HEK293 (cell line): ENCODE measurements at regions not wholly inside any gene's neighbourhood (a gene's known extent, or its start where the extent isn't known, plus 50 kb on each side); places are given as distances from the start of the nearest gene placed in this dataset.
"Not testable (repeated sequence)": the region's sequence is repeated elsewhere in the genome, so short reads cannot be mapped to it uniquely, and the experiment has no call there.

Source experiments
- CTCF ChIP-seq: fragments of 450-650 bp; formaldehyde crosslinking; IDR thresholded peaks from 2 replicates; pipeline ENCODE4 v1.5.1; 2016; ENCODE audit warnings: missing biosample characterization, missing genetic modification characterization
- REPIN1 ChIP-seq: fragments of 450-650 bp; formaldehyde crosslinking; IDR thresholded peaks from 2 replicates; pipeline ENCODE4 v1.5.1; 2017; ENCODE audit warnings: missing biosample characterization, missing genetic modification characterization, low read depth
- SP7 ChIP-seq: fragments of 450-650 bp; formaldehyde crosslinking; IDR thresholded peaks from 2 replicates; pipeline ENCODE4 v1.5.1; 2016; ENCODE audit warnings: missing biosample characterization, missing genetic modification characterization
- ZFP41 ChIP-seq: fragments of 450-650 bp; formaldehyde crosslinking; IDR thresholded peaks from 2 replicates; pipeline ENCODE4 v1.5.1; 2016; ENCODE audit warnings: missing biosample characterization, missing genetic modification characterization, borderline replicate concordance
- ZNF155 ChIP-seq: fragments of 450-650 bp; formaldehyde crosslinking; IDR thresholded peaks from 2 replicates; pipeline ENCODE4 v1.5.1; 2016; ENCODE audit warnings: missing biosample characterization, missing genetic modification characterization
- ZNF280D ChIP-seq: fragments of 450-650 bp; formaldehyde crosslinking; IDR thresholded peaks from 2 replicates; pipeline ENCODE4 v1.5.1; 2016; ENCODE audit warnings: missing biosample characterization, missing genetic modification characterization
- ZNF449 ChIP-seq: fragments of 450-650 bp; formaldehyde crosslinking; IDR thresholded peaks from 2 replicates; pipeline ENCODE4 v1.5.1; 2017; ENCODE audit warnings: missing biosample characterization, mild to moderate bottlenecking, missing genetic modification characterization, moderate library complexity
- ZNF677 ChIP-seq: fragments of 450-650 bp; IDR thresholded peaks from 2 replicates; pipeline ENCODE4 v1.5.0; 2018; ENCODE audit warnings: missing biosample characterization, mild to moderate bottlenecking, missing genetic modification characterization, moderate library complexity
- TF ChIP-seq, protein P1 (sequence below): sonication (generic); formaldehyde crosslinking; IDR thresholded peaks from 2 replicates; pipeline ENCODE4 v1.8.1; 2022; ENCODE audit warnings: mild to moderate bottlenecking, moderate library complexity, missing genetic modification reagents
- TF ChIP-seq, protein P2 (sequence below): fragments of 450-650 bp; formaldehyde crosslinking; IDR thresholded peaks from 2 replicates; pipeline ENCODE4 v1.5.1; 2016; ENCODE audit warnings: missing biosample characterization, missing genetic modification characterization

DNA sequence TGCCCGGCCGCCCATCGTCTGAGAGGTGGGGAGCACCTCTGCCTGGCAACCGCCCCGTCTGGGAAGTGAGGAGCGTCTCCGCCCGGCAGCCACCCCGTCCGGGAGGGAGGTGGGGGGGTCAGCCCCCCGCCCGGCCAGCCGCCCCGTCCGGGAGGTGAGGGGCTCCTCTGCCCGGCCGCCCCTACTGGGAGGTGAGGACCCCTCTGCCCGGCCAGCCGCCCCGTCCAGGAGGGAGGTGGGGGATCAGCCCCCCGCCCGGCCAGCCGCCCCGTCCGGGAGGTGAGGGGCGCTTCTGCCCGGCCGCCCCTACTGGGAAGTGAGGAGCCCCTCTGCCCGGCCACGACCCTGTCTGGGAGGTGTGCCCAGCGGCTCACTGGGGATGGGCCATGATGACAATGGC is 80.5 kb upstream of the FAM110C start:
- TF ChIP-seq, protein P1, sequence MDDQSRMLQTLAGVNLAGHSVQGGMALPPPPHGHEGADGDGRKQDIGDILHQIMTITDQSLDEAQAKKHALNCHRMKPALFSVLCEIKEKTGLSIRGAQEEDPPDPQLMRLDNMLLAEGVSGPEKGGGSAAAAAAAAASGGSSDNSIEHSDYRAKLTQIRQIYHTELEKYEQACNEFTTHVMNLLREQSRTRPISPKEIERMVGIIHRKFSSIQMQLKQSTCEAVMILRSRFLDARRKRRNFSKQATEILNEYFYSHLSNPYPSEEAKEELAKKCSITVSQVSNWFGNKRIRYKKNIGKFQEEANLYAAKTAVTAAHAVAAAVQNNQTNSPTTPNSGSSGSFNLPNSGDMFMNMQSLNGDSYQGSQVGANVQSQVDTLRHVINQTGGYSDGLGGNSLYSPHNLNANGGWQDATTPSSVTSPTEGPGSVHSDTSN (CRISPR knock-in tag), result not testable (repeated sequence)
- TF ChIP-seq ZNF155 (tag by site-specific recombination); ZNF449; ZFP41 (tag by site-specific recombination); ZNF280D (tag by site-specific recombination); SP7 (tag by site-specific recombination); CTCF (tag by site-specific recombination); REPIN1; ZNF677: not testable (repeated sequence)
- TF ChIP-seq, protein P2, sequence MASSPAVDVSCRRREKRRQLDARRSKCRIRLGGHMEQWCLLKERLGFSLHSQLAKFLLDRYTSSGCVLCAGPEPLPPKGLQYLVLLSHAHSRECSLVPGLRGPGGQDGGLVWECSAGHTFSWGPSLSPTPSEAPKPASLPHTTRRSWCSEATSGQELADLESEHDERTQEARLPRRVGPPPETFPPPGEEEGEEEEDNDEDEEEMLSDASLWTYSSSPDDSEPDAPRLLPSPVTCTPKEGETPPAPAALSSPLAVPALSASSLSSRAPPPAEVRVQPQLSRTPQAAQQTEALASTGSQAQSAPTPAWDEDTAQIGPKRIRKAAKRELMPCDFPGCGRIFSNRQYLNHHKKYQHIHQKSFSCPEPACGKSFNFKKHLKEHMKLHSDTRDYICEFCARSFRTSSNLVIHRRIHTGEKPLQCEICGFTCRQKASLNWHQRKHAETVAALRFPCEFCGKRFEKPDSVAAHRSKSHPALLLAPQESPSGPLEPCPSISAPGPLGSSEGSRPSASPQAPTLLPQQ, result not testable (repeated sequence)
